Heart left ventricle (tissue), 13 donors: ENCODE measurements at regions not wholly inside any gene's neighbourhood (a gene's known extent, or its start where the extent isn't known, plus 50 kb on each side); places are given as distances from the start of the nearest gene placed in this dataset.

ENCODE experiments used
- CTCF ChIP-seq, 12 donors: fragments of 200-600 bp; sonication (generic) in 4 of 12; IDR thresholded peaks; one replicate each; pipeline versions ENCODE4 v1.5.0 to v1.8.0; 2018 to 2022; ENCODE audit warnings: antibody characterized with exemption in 12 of 12, mild to moderate bottlenecking in 5 of 12
- POLR2A ChIP-seq, 2 donors: fragments of 450-650 bp; IDR thresholded peaks; one replicate each; pipeline ENCODE4 v1.6.1; 2017; ENCODE audit warnings: antibody characterized with exemption in 2 of 2, mild to moderate bottlenecking in 2 of 2, moderate library complexity in 2 of 2
- donor health status: ischemic (EF 13 %, LVEDD 7.1; RV severe dilation, severe dysfunction).
- donor health status: DM: no; HTN: yes; CAD: no.
- donor health status: DM: no; HTN: no; CAD: no.
- donor health status: ischemic (EF 25% LVEDD 6.9; RV normal size, moderate dysfunction).
- donor health status: ischemic (EF 25% LVEDD 5.7; RV mildly dilated, moderate dysfunction).
- donor health status: ischemic (EF 35%, LVEDD 5.7; RV mildly dilated, moderate dysfunction).
- donor health status: nonischemic (EF 11% LVEDD 7.7; RV severe dilation, severe dysfunction).
- donor health status: DM: yes; HTN: yes; CAD: no.
- donor health status: PGD.
- donor health status: ischemic (EF 29% LVEDD 5.4; RV normal size, mild dysfunction).
- donor health status: nonischemic (EF 23%, LVEDD 6.1; RV moderate dilation, normal function).

DNA sequence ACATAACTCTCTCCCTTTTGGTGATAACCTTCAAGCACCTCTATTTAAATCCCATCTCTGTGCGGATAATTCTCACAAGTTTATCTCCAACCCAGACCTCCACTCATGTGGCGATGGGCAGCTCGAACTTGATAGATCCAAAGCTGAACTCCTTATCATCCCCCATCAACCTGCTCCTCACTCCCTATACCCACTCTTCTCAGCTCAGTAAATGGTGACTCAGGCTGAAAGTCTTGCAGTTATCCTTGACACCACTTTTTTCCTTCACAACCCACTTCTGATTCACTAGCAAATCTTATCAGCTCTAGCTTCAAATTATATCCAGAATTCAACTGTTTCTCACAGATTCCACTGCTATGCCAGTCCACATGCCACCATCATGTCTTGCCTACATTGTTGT, 155.3 kb upstream of the STXBP5 start:
- TF ChIP-seq CTCF (IDR thresholded peaks at IDR 0.05) (no peak), POLR2A (IDR thresholded peaks at IDR 0.05) (no peak)
